RKO (cell line): ENCODE measurements at regions not wholly inside any gene's neighbourhood (a gene's known extent, or its start where the extent isn't known, plus 50 kb on each side); places are given as distances from the start of the nearest gene placed in this dataset.

ENCODE experiments used
- DNase-seq: peaks from one replicate; pipeline ENCODE4 v3.0.0-alpha.2; 2016; ENCODE audit warnings: low spot score

DNA sequence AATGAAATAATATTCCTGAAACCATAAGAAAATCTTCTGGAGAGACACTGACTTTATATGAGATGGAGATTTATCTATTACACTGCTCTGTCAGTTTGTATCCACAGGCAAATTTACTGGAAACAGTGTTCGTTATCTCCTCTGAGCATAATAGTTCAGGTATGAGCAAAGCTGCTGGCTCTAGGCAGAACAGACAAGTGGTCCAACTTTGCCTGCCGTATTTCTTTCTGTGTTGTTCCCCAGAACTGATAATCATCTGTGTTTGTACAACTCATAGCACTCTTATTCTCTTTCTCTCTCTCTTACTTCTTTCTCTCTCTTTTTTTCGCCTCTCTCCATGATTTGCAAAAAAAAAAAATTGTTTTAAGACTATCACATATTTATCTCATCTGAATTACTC is 623.8 kb upstream of the CHORDC1 start:
- DNase-seq, result no peak

DNA sequence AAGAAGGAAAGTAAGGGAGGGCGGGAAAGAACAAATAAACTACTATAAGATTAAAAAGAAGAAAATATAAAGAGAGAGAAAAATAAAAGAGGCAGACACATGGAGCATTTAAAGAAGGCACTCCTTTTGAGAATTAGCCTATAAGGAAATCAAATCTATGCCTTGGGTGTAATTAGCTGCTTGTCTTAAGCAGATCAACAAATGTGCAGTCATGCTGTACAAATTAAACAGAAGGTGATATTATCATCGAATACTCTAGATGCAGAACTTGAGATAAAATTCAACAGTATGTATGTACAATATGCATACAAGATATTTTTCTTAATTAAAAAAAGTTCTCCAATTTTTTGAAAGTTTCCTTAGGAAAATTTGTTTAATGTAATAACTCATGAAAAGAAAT is 623.0 kb upstream of the CHORDC1 start:
- DNase-seq, result no peak

- DNase-seq, result peak; percentile 20
Measured at GRCh38 chr11:90845126-90845525, 622.3 kb upstream of the CHORDC1 start.

- DNase-seq, result no peak
Measured at GRCh38 chr11:90844041-90844440, 621.2 kb upstream of the CHORDC1 start.

DNA sequence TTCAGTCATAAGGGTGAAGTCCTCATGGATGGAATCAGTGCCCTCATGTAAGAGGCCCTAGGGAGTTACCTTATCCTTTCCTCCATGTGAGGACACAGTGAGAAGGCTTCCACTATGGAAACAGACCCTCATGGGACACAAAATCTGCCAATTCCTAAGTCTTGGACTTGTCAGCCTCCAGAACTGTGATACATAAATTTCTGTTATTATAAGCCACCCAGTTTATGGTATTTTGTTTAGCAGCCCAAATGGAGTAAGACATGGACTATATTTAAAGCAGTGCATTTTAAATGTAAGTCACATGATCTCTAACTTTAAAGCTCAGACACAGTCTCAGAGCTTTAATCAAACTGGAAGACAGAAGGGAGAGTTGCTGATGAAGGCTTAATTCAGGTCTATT is 619.8 kb upstream of the CHORDC1 start:
- DNase-seq, result no peak

- DNase-seq, result no peak
Measured at GRCh38 chr11:90840071-90840470, 617.2 kb upstream of the CHORDC1 start.

GRCh38 chr11:90836031-90836430 is 613.2 kb upstream of the CHORDC1 start:
- DNase-seq, result no peak

DNA sequence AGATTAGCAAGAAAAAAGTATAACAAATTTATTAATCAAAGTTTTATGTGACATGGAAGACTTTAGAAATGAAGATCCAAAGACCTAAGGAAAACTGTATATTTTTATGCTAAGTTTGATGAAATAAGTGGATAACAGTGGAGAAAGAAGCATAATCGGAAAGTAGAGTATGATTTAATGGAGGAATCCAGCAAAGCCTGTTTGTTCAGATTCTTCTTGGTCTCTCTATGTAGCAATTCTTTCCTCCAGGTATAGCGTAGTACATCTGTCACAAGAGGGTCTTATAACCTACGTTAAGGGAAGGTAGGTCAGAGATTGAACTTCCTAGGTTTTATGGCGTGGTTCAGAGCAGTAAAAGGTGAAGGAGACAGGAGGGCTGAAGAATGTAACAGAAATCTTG is 600.6 kb upstream of the CHORDC1 start:
- DNase-seq, result no peak

- DNase-seq, result no peak
Measured at GRCh38 chr11:90822996-90823395, 600.1 kb upstream of the CHORDC1 start.

DNA sequence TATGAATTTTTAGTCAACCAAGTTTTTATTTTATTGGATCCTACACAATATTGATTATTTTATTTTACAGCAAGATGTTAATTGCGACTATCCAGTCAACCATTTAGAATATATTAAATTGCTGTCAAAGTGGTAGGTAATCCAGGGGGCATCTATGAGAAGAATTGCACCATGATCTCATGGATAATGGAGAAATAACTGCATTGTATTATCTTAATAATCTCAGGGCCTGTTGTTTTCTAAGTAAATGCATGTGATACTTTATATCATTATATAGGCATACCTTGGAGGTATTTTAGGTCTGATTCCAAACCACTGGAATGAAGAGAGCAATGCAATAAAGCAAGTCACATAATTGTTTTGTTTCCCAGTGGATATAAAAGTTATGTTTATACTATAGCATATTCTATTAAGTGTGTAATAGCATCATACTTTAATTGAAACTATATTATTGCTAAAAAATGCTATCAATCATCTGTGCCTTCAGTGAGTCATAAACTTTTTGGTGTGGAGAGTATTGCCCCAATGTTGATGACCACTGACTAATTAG is 595.4 kb upstream of the CHORDC1 start:
- DNase-seq, result no peak

DNA sequence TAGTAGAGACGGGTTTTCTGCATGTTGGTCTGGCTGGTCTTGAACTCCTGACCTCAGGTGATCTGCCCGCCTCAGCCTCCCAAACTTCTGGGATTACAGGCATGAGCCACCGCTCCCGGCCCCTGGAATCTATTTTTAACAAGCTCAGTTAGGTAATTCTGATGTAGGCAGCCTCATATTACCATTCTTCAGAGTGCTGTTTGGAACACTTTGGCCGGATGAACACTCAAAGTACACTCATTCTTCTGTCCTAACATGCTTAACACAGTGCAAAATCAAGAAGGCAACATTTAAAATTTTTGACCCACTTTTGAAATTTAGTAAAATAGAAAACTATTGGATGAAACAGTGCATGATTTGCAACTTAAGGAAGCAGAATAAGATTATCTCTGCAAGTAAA is 586.7 kb upstream of the CHORDC1 start:
- no peak for DNase-seq

DNA sequence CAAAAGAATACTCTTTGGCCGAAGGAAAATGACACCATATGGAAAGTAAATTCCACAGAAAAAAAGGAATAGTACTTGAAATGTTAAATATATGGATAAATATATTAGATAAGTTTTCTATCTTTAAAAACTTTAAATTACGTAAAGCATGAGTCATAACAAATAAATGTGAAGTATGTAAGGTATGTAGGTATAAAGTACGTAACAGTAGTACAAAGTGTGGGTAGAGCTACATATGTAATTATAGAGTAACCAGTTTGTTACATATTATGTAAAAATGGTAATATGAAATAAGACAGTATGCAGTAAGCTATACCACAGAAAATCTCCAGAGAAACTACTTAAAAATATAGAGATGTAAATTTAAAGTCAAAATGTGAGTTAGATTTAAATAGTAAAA is 582.3 kb upstream of the CHORDC1 start:
- no peak for DNase-seq

DNA sequence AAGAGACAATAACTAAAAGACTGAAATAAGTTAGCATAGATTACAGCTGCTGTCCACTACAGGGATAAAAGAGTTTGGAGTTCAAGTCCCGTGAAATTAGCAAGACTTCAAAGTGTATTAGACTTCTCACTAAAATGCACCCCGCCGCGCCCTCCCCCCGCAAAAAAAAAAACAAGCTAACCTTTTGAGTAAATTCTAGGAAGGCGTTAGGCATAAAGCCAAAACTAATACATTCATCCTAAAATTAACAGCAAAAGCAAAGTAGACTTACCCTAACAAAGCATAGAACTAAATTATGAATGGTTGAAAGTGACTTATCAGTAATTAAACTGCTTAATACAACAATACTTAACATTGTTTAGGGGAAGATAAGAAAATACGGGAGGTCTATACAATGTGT is 581.0 kb upstream of the CHORDC1 start:
- DNase-seq, result no peak

- no peak for DNase-seq
Measured at GRCh38 chr11:90803366-90803765, 580.5 kb upstream of the CHORDC1 start.

DNA sequence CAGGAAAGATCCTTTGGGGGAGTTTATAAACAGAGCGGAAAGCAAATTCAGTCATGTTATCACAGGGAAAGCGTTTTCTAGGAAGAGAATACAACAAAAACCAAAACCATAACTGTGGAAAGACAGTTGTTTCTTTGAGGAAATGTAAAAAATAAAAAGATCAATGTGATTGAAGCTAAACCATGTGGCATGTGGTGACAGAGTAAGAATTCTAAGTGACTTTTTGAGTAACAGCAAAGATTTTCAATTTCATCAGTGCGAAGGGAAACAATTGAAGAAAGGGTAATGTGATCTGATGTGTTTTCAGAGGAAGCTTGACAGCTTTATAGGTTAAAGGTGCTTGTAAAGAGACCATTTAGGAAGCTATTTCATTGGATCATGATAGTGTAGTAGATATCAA is 575.9 kb upstream of the CHORDC1 start:
- no peak for DNase-seq

- DNase-seq, result no peak
Measured at GRCh38 chr11:90795746-90796145, 572.9 kb upstream of the CHORDC1 start.

DNA sequence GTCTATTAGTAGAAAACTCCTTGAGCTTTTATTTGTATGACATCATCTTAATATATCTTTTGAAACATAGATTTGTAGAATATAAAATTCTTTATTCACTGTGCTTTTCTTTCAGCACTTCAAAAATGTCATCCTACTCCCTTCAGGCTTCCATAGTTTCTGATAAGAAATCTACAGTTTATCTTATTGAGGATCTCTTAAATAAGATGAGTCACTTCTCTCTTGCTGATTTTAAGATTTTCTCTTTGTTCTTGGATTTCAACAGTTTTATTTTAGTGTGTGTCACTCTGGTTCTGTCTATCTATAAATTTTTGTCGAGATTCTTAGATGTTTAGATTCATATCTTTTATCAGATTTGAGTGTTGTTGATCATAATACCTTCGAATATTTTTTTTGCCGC is 566.1 kb upstream of the CHORDC1 start:
- no peak for DNase-seq

DNA sequence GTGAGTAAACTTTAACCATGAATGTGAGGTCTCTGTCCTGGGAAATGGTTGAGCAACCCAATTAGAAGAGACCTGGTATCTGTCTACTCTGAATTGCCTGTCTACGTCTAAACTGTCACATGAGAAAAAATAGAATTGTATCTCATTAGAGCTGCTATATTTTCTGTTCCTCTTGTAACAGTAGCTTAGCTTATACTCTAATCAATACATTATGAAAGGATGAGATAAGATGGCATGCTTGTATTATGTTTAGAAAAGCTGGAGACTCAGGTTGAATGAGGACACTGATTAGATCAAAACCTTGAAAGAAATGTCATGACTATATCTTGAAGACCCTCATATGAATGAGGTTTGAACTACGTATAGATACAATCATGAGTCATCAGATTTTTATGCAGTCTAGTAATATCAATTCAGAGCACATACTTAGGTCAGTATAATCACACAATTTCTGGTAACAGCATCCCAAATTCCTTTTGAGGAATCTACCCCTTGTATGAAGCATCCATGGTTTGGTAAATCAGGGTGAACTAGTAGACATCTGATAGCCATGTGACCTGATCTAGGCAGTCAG is 561.5 kb upstream of the CHORDC1 start:
- no peak for DNase-seq

DNA sequence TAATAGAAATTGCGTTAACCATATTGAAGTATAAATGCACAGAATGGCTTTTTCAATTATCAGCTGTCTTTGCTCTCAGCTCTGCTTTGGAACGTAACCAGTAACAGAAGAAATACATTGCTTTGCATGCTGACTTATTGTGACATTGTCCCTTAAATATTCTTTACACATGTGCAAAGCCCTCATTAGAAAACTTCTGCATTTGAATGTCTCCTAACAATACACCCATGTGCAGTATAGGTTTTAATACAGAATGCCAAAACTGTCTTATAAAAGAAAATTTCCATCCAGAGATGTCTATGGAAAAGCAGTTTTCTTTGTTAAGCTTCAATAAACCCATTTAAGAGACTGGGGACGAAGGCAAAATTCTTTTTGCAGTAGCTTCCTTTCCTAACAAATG is 560.3 kb upstream of the CHORDC1 start:
- DNase-seq, result no peak

DNA sequence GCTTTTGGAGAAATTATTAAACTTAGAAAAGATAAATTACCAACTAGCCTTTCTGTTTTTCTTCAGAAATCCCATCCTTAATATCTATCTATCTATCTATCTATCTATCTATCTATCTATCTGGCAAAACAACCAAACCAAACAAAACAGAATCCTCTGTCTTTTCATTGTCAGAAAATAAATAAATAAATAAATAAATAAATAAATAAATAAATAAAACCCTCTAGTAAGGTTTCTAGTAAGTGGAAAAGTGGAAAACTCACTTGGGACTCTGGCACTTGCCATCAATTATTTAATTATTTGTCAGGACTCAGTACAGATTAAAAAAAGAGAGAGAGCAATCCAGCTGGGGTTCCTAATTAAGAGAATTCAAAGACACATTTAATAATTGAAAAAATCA is 556.2 kb upstream of the CHORDC1 start:
- no peak for DNase-seq

DNA sequence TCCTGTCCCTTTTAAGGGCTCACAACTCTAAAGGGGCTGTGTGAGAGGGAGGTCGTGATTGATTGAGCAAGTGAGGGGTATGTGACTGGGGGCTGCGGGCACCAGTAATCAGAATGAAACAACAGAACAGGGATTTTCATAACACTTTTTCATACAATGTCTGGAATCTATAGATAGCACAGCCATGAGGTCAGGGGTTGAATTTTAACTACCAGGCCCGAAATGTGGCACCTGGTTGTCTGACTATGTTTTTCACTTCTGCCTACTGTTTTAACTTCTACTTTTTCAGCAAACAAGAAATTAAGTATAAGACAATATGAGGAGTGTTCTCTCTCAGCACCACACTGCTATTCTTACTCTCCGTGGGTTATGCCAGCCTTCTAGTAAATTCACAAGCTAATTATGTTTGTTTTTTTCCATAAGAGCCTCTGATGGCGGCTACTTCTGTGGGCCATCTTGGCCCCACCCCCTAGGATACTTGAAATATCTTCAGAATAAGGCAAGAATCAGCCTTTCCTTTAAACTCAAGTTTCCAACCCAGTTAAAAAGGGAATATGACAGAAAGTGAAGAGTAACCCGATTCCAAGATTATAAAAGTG is 552.8 kb upstream of the CHORDC1 start:
- DNase-seq, result no peak

DNA sequence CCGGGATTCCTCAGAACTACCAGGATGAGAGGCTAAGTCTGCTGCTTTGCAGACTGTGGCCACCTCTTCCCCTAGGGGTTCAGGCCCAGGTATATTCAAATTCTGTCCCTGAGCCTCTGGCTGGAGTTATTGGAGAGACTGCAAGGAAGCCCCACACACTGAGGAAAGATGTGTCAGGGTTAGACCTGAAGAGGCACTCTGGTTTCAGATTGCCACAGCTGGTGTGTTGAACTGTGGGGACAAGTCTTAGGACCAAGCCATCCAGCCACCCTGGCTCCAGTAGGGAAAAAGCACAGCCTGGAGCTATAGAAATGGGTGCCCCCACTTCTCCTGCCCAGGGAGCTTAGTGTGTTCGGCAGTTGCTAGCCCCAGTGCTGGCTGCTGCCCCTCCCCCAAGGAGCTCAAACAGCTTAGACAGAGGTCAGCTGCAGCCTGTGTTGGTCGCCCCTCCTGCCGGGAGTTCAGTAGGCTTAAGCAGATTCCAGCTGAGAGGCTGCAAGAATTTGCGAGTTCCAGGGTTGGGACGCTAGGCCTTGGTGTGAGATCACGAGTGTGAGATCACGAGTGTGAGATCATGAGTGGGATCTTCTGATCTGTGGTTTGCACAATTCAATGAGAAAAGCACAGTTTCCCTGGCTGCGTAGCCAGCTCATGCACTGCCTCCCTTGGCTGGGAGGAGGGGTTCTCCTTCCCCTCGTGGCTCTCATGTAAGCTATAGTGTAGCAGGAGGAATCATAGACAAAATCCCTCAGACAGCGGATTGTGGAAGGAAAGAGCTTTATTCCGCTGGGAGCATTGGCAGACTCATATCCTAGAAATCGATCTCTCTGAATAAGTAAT is 552.1 kb upstream of the CHORDC1 start:
- no peak for DNase-seq

- no peak for DNase-seq
Measured at GRCh38 chr11:90770007-90770406, 547.2 kb upstream of the CHORDC1 start.
